GM12878 (cell line): ENCODE measurements at regions not wholly inside any gene's neighbourhood (a gene's known extent, or its start where the extent isn't known, plus 50 kb on each side); places are given as distances from the start of the nearest gene placed in this dataset.

Source experiments
- ATAC-seq: fragments of 200-7000 bp; cut with Tn5 transposase; 3 replicates; pipeline ENCODE4 v1.9.1; 2020; ENCODE audit warnings: mild to moderate bottlenecking, moderate library complexity
- BruUV-seq: library from RNA; stranded (reverse); fragments of 400-500 nt; replicated peaks from 2 replicates; lab custom pipeline; 2021; lab: Mats Ljungman, UMichigan
- CTCF ChIA-PET: fragments of 300-600 bp; sonication (Branson Sonifier 250); formaldehyde crosslinking; extraction: SDS; loops from one replicate; lab custom pipeline; 2021; ENCODE audit warnings: inconsistent platforms; lab: Yijun Ruan, JAX
- POLR2A ChIA-PET: fragments of 350-600 bp; formaldehyde crosslinking; extraction: SDS; loops from one replicate; lab custom pipeline; 2021; ENCODE audit warnings: inconsistent platforms; lab: Charles Lee
- RAD21 ChIA-PET: fragments of 300-600 bp; sonication (Branson Sonifier 250); formaldehyde crosslinking; loops from one replicate; lab custom pipeline; 2023; ENCODE audit warnings: antibody characterized with exemption; ENCODE audit not compliant: unreplicated experiment; lab: Charles Lee
- SMC1A ChIA-PET: fragments of 300-600 bp; sonication (Branson Sonifier 250); formaldehyde crosslinking; loops from one replicate; lab custom pipeline; 2023; ENCODE audit not compliant: unreplicated experiment, uncharacterized antibody; lab: Charles Lee
- DNase-seq: peaks from one replicate; pipeline ENCODE4 v3.0.0-alpha.2; 2011; ENCODE audit warnings: low read depth, low spot score
- FAIRE-seq: peaks from 3 replicates; lab custom pipeline; 2011; peaks lifted over from hg19 to GRCh38; lab: Jason Lieb, UNC
- H2AFZ ChIP-seq: 2 replicates; pipeline ENCODE4 v1.6.0; 2011; ENCODE audit warnings: low read depth, low read length, control low read depth; ENCODE audit not compliant: control insufficient read depth
- H3K27ac ChIP-seq: 2 replicates; pipeline ENCODE4 v1.5.1; 2011; ENCODE audit warnings: control low read depth; ENCODE audit not compliant: control insufficient read depth, insufficient read depth
- H3K27me3 ChIP-seq, 2 experiments: replicated peaks in 1 of 2; 2 replicates each; pipeline versions ENCODE4 v1.6.0 to v1.6.1; 2011; ENCODE audit warnings: low read length in 1 of 2; ENCODE audit not compliant: control insufficient read depth in 2 of 2, insufficient read depth in 2 of 2
- H3K36me3 ChIP-seq, 2 experiments: 2 replicates each; pipeline ENCODE4 v1.5.1; 2011; ENCODE audit warnings: low read length in 1 of 2; ENCODE audit not compliant: control insufficient read depth in 2 of 2, insufficient read depth in 2 of 2
- H3K4me1 ChIP-seq: 2 replicates; pipeline ENCODE4 v1.6.1; 2011; ENCODE audit warnings: mild to moderate bottlenecking, low read length, moderate library complexity, mixed read lengths; ENCODE audit not compliant: control insufficient read depth, insufficient read depth
- H3K4me2 ChIP-seq: 2 replicates; pipeline ENCODE4 v1.6.0; 2011; ENCODE audit warnings: control low read depth; ENCODE audit not compliant: control insufficient read depth, insufficient read depth
- H3K4me3 ChIP-seq: fragments of 200-600 bp; sonication (generic); 2 replicates; pipeline ENCODE4 v1.5.1; 2016
- H3K79me2 ChIP-seq: 2 replicates; pipeline ENCODE4 v1.6.0; 2011; ENCODE audit warnings: low read length; ENCODE audit not compliant: control insufficient read depth, insufficient read depth
- H3K9ac ChIP-seq: 2 replicates; pipeline ENCODE4 v1.8.0; 2011; ENCODE audit warnings: low read length, control low read depth, mixed read lengths; ENCODE audit not compliant: control insufficient read depth, insufficient read depth
- H3K9me3 ChIP-seq: replicated peaks from 3 replicates; pipeline ENCODE4 v1.5.1; 2011; ENCODE audit warnings: mild to moderate bottlenecking, low read length; ENCODE audit not compliant: control insufficient read depth, insufficient read depth
- H4K20me1 ChIP-seq: 2 replicates; pipeline ENCODE4 v1.6.0; 2011; ENCODE audit not compliant: control insufficient read depth, insufficient read depth
- ATF2 ChIP-seq: IDR thresholded peaks from 2 replicates; pipeline ENCODE4 v1.6.1; 2012; ENCODE audit warnings: low read length, inconsistent platforms
- CEBPB ChIP-seq, 2 experiments: fragments of 150-350 bp in 1 of 2; IDR thresholded peaks; 2 replicates each; pipeline ENCODE4 v1.6.1; 2012 to 2014; ENCODE audit warnings: low read depth in 2 of 2, low read length in 2 of 2, borderline replicate concordance in 1 of 2, inconsistent platforms in 1 of 2
- E4F1 ChIP-seq: fragments of 450-650 bp; IDR thresholded peaks from 2 replicates; pipeline ENCODE4 v1.6.1; 2018; ENCODE audit warnings: borderline replicate concordance, mild to moderate bottlenecking; ENCODE audit not compliant: partially characterized antibody
- POLR2AphosphoS2 ChIP-seq: IDR thresholded peaks from 2 replicates; pipeline ENCODE4 v1.6.1; 2011; ENCODE audit warnings: low read depth, mild to moderate bottlenecking, low read length, improper control_type of control experiment, moderate library complexity
- STAT1 ChIP-seq: fragments of 450-650 bp; conservative IDR thresholded peaks from 2 replicates; pipeline ENCODE4 v1.6.1; 2014; ENCODE audit warnings: antibody characterized with exemption, mild to moderate bottlenecking
- in situ Hi-C: fragments of 300-500 bp; cut with MboI; formaldehyde crosslinking; loops from 9 replicates; pipeline ENCODE4 v1.14.3; 2018; ENCODE audit warnings: mixed read lengths
- intact Hi-C: fragments of 100-400 bp; cut with micrococcal nuclease; formaldehyde crosslinking; loops from one replicate; pipeline ENCODE4 v1.14.2; 2022; ENCODE audit not compliant: unreplicated experiment
- TF ChIP-seq, protein P1 (sequence below): fragments of 450-650 bp; IDR thresholded peaks from 2 replicates; pipeline ENCODE4 v1.6.1; 2017; ENCODE audit warnings: borderline replicate concordance

GRCh38 chr13:75915066-75915465 lies 278.9 kb downstream of the LMO7 start:
- intact Hi-C loops = no loop called here
- Histone ChIP-seq H4K20me1 (no peaks in the 10 kb centered on the region), H3K4me1 (no peaks in the 10 kb centered on the region), H3K4me2 (no peak overlapping the region), H3K27ac (no peak overlapping the region), H3K4me3 (no peak overlapping the region), H3K9me3 (no peaks in the 10 kb centered on the region), H2AFZ (no peak overlapping the region), H3K9ac (no peak overlapping the region), H3K79me2 (no peaks in the 10 kb centered on the region), H3K27me3 (no peaks in the 10 kb centered on the region), H3K36me3 (no peaks in the 10 kb centered on the region)
- SMC1A ChIA-PET = interaction anchor here (0.7 to 1.0 kb wide), 2 partner anchors 12 to 53 kb away, joined by 3 read pairs; no protein-coding TSS in a partner anchor
- no peak for ATAC-seq
- no TSS peak for BruUV-seq
- no peak for FAIRE-seq
- POLR2A ChIA-PET = no interaction called here
- DNase-seq = no peak
- TF ChIP-seq E4F1 (no peak), POLR2AphosphoS2 (no peak), CEBPB (IDR thresholded peaks at IDR 0.05; ENCODE audit: borderline replicate concordance in 1 of 2, low read depth in 2 of 2, low read length in 2 of 2) (no peak), ATF2 (no peak), STAT1 (no peak)
- TF ChIP-seq, protein P1, sequence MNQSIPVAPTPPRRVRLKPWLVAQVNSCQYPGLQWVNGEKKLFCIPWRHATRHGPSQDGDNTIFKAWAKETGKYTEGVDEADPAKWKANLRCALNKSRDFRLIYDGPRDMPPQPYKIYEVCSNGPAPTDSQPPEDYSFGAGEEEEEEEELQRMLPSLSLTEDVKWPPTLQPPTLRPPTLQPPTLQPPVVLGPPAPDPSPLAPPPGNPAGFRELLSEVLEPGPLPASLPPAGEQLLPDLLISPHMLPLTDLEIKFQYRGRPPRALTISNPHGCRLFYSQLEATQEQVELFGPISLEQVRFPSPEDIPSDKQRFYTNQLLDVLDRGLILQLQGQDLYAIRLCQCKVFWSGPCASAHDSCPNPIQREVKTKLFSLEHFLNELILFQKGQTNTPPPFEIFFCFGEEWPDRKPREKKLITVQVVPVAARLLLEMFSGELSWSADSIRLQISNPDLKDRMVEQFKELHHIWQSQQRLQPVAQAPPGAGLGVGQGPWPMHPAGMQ = no peak
- RAD21 ChIA-PET = no interaction called here
- in situ Hi-C loops = no loop called here
- CTCF ChIA-PET = interaction anchor here (1.4 kb wide), 1 partner anchor 10 kb away, joined by 4 read pairs; no protein-coding TSS in a partner anchor
